HL-60 (cell line): ENCODE measurements at regions not wholly inside any gene's neighbourhood (a gene's known extent, or its start where the extent isn't known, plus 50 kb on each side); places are given as distances from the start of the nearest gene placed in this dataset.

Experiments used
- DNase-seq, 2 experiments: peaks; one replicate each; pipeline ENCODE4 v3.0.0-alpha.2; 2010 to 2020; ENCODE audit warnings: low read depth in 1 of 2, low spot score in 1 of 2
- H3K27ac ChIP-seq: fragments of 250-450 bp; sonication (Bioruptor Pico); replicated peaks from 2 replicates; pipeline ENCODE4 v1.5.1; 2020; ENCODE audit warnings: mild to moderate bottlenecking, moderate library complexity
- H3K27me3 ChIP-seq: fragments of 250-450 bp; sonication (Bioruptor Pico); 2 replicates; pipeline ENCODE4 v1.5.1; 2021; ENCODE audit warnings: mild to moderate bottlenecking, moderate library complexity; ENCODE audit not compliant: insufficient read depth, poor library complexity, severe bottlenecking
- H3K4me3 ChIP-seq: replicated peaks from 2 replicates; pipeline ENCODE4 v1.5.1; 2011; ENCODE audit warnings: mild to moderate bottlenecking, control low read depth, low read length; ENCODE audit not compliant: insufficient read depth
- GABPA ChIP-seq: IDR thresholded peaks from 2 replicates; pipeline ENCODE4 v1.6.1; 2012; ENCODE audit warnings: low read depth
- POLR2AphosphoS5 ChIP-seq: IDR thresholded peaks from 2 replicates; pipeline ENCODE4 v1.6.1; 2012; ENCODE audit warnings: low read depth
- SPI1 ChIP-seq: IDR thresholded peaks from 2 replicates; pipeline ENCODE4 v1.6.1; 2012; ENCODE audit warnings: low read depth, mild to moderate bottlenecking, borderline replicate concordance
- TF ChIP-seq, protein P1 (sequence below): IDR thresholded peaks from 2 replicates; pipeline ENCODE4 v1.6.1; 2012; ENCODE audit warnings: low read depth; ENCODE audit not compliant: insufficient replicate concordance
- TF ChIP-seq, protein P2 (sequence below): IDR thresholded peaks from one replicate; pipeline ENCODE4 v1.5.1; 2011; ENCODE audit warnings: low read length, control low read depth, inconsistent platforms; ENCODE audit not compliant: insufficient read depth

DNA sequence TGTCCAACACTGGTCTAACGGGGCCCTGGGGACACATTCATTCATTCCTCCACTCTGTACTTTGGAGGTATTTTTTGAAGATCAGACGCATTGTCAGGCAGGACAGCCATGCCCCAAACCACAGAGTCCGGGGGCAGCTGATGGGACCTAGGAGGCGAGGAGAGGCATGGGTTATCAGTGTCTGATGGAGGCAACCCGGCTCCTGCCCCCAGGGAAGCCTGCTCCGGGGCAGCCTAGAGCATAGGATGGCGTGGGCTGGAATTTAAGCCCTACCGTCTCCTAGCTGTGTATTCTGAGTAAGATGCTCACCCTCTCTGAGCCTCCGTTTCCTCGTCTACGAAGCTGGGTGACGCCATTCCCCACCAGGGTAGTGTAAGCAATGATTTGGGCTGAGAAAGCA, 55.4 kb upstream of the ELN start:
- TF ChIP-seq, protein P1, sequence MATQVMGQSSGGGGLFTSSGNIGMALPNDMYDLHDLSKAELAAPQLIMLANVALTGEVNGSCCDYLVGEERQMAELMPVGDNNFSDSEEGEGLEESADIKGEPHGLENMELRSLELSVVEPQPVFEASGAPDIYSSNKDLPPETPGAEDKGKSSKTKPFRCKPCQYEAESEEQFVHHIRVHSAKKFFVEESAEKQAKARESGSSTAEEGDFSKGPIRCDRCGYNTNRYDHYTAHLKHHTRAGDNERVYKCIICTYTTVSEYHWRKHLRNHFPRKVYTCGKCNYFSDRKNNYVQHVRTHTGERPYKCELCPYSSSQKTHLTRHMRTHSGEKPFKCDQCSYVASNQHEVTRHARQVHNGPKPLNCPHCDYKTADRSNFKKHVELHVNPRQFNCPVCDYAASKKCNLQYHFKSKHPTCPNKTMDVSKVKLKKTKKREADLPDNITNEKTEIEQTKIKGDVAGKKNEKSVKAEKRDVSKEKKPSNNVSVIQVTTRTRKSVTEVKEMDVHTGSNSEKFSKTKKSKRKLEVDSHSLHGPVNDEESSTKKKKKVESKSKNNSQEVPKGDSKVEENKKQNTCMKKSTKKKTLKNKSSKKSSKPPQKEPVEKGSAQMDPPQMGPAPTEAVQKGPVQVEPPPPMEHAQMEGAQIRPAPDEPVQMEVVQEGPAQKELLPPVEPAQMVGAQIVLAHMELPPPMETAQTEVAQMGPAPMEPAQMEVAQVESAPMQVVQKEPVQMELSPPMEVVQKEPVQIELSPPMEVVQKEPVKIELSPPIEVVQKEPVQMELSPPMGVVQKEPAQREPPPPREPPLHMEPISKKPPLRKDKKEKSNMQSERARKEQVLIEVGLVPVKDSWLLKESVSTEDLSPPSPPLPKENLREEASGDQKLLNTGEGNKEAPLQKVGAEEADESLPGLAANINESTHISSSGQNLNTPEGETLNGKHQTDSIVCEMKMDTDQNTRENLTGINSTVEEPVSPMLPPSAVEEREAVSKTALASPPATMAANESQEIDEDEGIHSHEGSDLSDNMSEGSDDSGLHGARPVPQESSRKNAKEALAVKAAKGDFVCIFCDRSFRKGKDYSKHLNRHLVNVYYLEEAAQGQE, result no peak
- TF ChIP-seq GABPA, result no peak
- TF ChIP-seq, protein P2, sequence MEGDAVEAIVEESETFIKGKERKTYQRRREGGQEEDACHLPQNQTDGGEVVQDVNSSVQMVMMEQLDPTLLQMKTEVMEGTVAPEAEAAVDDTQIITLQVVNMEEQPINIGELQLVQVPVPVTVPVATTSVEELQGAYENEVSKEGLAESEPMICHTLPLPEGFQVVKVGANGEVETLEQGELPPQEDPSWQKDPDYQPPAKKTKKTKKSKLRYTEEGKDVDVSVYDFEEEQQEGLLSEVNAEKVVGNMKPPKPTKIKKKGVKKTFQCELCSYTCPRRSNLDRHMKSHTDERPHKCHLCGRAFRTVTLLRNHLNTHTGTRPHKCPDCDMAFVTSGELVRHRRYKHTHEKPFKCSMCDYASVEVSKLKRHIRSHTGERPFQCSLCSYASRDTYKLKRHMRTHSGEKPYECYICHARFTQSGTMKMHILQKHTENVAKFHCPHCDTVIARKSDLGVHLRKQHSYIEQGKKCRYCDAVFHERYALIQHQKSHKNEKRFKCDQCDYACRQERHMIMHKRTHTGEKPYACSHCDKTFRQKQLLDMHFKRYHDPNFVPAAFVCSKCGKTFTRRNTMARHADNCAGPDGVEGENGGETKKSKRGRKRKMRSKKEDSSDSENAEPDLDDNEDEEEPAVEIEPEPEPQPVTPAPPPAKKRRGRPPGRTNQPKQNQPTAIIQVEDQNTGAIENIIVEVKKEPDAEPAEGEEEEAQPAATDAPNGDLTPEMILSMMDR, result no peak
- H3K27ac ChIP-seq, result no peak overlapping the region
- DNase-seq, result no peak

GRCh38 chr7:73973091-73973490, 54.9 kb upstream of the ELN start:
- Histone ChIP-seq H3K4me3 (no peak overlapping the region), H3K27ac (no peak overlapping the region), H3K27me3 (no peaks in the 10 kb centered on the region)
- TF ChIP-seq POLR2AphosphoS5, result no peak
- TF ChIP-seq, protein P1, result no peak
- TF ChIP-seq GABPA, result no peak
- TF ChIP-seq SPI1, result no peak
- TF ChIP-seq, protein P2, result no peak
- no peak for DNase-seq

More for the DNA sequence above, 55.4 kb upstream of the ELN start:
- no peak overlapping the region for H3K4me3 ChIP-seq
- H3K27me3 ChIP-seq, result no peaks in the 10 kb centered on the region

GRCh38 chr7:73974101-73974947, 53.6 kb upstream of the ELN start:
- Histone ChIP-seq H3K27me3 (no peaks in the 10 kb centered on the region), H3K27ac (no peak overlapping the region), H3K4me3 (no peak overlapping the region)
- TF ChIP-seq, protein P1, result no peak
- no peak for TF ChIP-seq GABPA
- TF ChIP-seq SPI1, result no peak
- TF ChIP-seq, protein P2, result no peak
- TF ChIP-seq POLR2AphosphoS5, result no peak
- DNase-seq, result no peak
